Germinal center (tissue), 1 donor: ENCODE measurements at regions not wholly inside any gene's neighbourhood (a gene's known extent, or its start where the extent isn't known, plus 50 kb on each side); places are given as distances from the start of the nearest gene placed in this dataset.
A peak's percentile ranks its signal among the peaks of the same experiment; 100 is the strongest.

ENCODE experiments used
- DNase-seq: peaks from one replicate; pipeline ENCODE4 v3.0.0; 2012; ENCODE audit warnings: mixed read lengths, low spot score

DNA sequence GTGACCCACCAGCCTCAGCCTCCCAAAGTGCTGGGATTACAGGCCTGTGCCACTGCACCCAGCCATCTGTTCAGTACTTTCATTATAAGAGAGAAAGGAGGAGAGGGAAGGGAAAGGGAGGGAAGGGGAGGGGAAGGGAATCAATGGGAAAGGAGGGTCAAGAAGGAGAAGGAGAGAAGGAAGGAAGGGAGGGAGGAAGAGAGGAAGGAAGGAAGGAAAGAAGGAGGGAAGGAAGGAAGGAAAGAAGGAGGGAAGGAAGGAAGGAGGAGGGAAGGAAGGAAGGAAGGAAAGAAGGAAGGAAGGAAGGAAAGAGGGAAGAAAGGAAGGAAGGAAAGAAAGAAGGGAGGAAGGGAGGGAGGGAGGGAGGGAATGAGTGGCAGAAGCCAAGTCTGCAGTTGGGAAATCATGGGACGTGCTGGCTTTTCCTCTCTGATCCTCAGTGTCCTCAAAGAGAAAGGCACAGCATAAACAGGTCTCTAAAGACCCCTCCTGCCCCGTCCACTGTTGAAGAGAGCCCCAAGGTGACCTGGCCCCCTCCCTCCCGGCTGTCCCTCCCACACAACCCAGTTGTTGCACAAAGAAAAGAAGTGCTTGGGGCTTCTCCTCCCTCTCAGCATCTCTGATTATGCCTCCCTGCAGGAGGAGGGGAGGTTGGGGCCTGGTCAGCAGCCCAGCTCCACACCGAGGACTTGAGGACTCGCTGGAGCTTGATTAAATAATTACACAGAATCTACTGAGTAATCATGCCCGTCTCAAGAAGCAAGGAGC is 69.1 kb upstream of the TOP1 start:
- DNase-seq, result peak; percentile 0

- DNase-seq, result no peak
Measured at GRCh38 chr20:40960101-40960500, 68.5 kb upstream of the TOP1 start.

DNA sequence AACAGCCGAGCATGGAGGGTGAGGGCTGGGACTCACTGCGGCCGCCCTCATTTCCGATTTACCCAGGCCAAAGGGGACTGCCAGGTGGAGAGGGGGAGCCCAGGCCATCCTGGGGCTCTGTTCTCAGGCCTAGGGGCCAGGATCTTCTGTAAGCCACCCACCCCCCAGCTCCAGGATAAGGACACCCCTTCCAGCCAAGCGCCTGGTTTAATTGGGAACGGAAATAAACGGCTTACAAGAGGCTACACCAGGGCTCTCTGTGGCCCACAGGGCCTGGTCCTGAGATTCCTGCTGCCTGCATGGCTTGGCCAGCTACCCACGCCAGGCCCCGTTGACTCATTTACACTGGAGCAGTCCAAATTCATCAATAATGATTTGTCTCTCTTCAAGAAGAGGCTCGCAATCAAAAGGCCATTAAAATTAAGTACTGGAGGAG is 68.1 kb upstream of the TOP1 start:
- no peak for DNase-seq

- DNase-seq, result no peak
Measured at GRCh38 chr20:40961176-40961575, 67.4 kb upstream of the TOP1 start.

- DNase-seq, result peak; percentile 2
Measured at GRCh38 chr20:40961686-40962640, 66.7 kb upstream of the TOP1 start.

DNA sequence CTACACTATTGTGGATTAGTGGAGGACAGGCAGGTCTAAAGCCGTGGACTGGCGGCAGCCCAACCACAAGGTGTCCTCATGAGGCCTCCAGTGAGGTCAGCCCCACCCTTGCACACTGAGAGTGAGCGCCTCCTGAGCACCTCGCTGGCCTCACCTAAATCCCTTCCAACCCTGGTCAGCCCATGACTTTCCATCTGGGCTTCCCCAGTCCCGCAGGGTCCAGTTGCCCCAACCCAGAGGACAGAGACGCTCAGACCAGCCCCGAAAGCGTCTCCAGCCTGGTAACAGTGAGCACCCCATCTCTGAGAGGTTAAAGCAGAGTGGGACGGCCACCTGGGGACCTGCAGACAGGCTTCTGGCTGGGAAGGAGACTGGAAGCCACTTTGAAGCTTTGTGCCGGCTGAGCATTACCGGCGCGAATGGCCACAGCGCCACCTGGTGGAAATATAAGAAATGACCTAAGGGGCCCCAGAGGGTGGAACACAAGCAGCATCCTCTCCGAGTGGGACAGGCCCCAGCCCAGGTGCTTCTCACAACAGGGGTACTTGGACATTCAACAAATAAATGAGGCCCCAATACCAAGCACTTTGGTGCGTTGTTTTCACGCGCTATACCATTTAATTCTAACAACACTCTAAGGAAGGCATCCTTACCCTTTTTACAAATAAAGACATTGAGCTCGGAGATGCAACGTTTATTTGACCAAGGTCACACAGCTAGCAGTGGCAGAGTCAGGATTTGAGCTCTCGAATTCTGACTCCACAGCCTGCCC is 65.7 kb upstream of the TOP1 start:
- DNase-seq, result peak; percentile 82

DNA sequence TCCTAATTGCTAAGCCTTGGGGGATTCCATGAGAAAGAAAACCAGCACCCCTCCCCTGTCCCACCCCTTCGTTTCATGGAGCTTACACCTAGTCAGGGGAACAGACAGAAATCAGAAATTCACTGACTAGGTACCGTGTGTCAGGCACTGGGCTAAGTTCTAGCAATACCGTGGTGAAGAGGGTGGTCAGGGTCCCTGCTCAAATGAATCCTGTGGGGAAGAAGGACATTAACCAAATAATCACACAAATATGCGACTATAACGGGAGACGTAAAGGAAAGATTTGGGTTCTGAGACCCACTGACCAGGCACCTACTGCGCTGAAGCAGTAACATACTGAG is 65.1 kb upstream of the TOP1 start:
- DNase-seq, result peak; percentile 1

DNA sequence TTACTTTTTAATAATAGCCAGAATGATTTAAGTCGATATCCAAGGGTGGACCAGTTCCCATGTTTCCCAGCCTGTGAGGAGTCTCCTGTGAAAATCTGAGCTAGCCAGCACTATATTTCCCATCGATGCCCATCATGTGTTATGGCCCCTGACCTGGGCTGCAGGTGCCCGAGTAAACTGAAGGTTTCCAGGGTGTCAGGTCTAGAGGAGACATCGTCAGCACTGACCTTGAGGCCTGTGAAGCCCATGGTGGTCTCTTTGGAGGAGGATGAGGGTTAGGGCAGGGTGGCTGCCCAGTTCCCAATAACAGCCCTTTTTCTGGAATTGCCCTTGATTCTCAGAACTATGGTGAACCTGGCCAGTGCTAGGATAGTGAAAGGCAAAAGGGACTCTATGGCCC is 63.0 kb upstream of the TOP1 start:
- no peak for DNase-seq

DNA sequence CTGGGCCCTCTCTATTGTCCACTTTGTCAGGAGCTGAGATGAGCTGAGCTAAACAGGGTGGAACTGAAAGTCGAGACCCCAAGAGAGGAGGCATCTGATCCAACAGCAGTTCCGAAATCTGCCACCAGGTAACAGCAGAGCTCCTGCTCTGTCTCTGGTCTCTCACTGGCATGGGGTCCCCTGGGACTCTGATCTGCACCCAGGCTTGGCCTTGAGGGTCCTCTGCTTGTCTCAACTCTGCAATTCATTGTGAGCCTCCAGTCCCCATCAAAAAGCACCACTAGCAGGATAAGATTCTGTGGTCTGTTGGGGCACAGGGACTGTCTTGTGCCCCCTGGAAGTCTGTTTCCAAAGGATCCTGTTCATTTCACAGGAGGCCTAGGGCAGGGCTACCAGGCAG is 62.5 kb upstream of the TOP1 start:
- DNase-seq, result peak; percentile 86

DNA sequence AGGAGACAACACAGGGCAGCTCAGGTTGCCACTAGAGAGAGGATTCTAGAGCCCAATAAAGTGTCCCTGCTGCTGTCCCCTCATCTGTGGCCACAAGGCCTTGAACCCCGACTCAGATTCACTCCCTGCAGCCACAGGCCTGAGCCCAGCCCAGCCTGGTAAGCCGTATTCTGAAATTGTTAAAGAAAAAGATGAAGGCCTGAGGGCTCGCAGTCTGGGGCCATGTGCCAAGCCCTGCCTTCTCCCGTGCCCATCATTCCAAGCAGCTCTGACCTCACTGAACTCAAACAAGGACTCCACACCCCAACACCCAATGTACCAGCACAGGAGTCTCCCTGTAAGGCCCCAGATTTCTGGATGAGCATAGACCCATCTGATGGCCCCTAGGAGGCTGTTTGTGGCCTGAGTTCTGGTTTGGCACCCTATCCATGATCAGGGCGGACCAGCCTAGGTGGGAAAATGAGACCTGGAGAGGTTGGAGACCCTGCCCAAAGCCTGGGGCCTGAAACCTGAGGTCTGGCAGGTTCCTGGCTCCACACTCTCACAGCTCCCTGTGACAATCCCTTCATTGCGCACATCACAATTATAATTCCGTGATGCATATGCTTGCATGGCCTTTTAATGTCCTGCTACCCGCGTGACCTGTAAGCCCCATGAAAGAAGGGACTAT is 62.0 kb upstream of the TOP1 start:
- DNase-seq, result peak; percentile 1

DNA sequence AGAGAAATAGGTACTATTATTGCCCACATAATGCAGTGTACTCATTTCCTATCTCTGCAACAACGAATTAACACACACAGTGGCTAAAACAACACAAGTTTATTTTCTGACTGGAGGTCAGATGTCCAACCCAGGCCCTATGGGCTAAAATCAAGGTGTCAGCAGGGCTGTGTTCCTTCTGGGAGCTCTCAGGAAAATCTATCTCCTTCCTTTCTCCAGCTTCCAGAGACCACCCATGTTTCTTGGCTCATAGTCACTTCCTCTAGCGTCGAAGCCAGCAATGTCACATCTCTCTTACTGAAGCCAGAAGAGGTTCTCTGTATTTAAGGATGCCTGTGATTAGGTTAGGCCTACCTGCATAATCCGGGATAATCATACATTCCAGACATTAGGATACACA is 60.9 kb upstream of the TOP1 start:
- DNase-seq, result no peak

GRCh38 chr20:40968816-40969562 is 59.6 kb upstream of the TOP1 start:
- DNase-seq, result peak; percentile 84

GRCh38 chr20:40970218-40970617 is 58.4 kb upstream of the TOP1 start:
- DNase-seq, result peak; percentile 1

GRCh38 chr20:40977218-40977617 is 51.4 kb upstream of the TOP1 start:
- DNase-seq, result no peak

DNA sequence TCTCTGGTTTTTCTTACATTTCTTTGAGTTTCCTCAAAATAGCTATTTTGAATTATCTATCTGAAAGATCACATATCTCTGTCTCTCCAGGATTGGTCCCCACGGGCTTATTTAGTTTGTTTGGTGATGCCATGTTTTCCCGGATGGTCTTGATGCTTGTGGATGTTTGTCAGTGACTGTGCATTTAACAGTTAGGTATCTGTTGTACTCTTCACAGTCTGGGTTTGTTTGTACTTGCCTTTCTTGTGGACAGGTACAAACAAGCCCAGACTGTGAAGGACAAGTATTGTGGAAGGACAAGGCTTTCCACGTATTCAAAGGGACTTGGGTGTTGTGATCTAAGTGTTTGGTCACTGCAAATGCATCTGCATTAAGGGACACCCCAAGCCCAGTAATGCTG is 49.9 kb upstream of the TOP1 start:
- DNase-seq, result no peak
